Adipocyte (in vitro differentiated cells): ENCODE measurements at regions not wholly inside any gene's neighbourhood (a gene's known extent, or its start where the extent isn't known, plus 50 kb on each side); places are given as distances from the start of the nearest gene placed in this dataset.
A peak's percentile ranks its signal among the peaks of the same experiment; 100 is the strongest.

Experiments used
- DNase-seq: peaks from one replicate; pipeline ENCODE4 v3.0.0-alpha.2; 2015; ENCODE audit warnings: low read depth
- H3K27me3 ChIP-seq: replicated peaks from 2 replicates; pipeline ENCODE4 v1.7.0; 2013; ENCODE audit warnings: mild to moderate bottlenecking, low read length, moderate library complexity; ENCODE audit not compliant: control insufficient read depth, insufficient read depth
- H3K36me3 ChIP-seq: 2 replicates; pipeline ENCODE4 v1.7.0; 2013; ENCODE audit warnings: low read length, mild to moderate bottlenecking, moderate library complexity; ENCODE audit not compliant: control insufficient read depth, insufficient read depth, severe bottlenecking
- H3K4me1 ChIP-seq: 2 replicates; pipeline ENCODE4 v1.7.0; 2013; ENCODE audit warnings: mild to moderate bottlenecking, low read length, moderate library complexity; ENCODE audit not compliant: control insufficient read depth, insufficient read depth
- H3K4me3 ChIP-seq: 2 replicates; pipeline ENCODE4 v1.7.0; 2013; ENCODE audit warnings: mild to moderate bottlenecking, low read length, moderate library complexity
- H3K9ac ChIP-seq: 2 replicates; pipeline ENCODE4 v1.7.0; 2013; ENCODE audit warnings: mild to moderate bottlenecking, low read length, moderate library complexity
- H3K9me3 ChIP-seq: 2 replicates; pipeline ENCODE4 v1.7.0; 2013; ENCODE audit warnings: mild to moderate bottlenecking, low read length, moderate library complexity; ENCODE audit not compliant: control insufficient read depth

DNA sequence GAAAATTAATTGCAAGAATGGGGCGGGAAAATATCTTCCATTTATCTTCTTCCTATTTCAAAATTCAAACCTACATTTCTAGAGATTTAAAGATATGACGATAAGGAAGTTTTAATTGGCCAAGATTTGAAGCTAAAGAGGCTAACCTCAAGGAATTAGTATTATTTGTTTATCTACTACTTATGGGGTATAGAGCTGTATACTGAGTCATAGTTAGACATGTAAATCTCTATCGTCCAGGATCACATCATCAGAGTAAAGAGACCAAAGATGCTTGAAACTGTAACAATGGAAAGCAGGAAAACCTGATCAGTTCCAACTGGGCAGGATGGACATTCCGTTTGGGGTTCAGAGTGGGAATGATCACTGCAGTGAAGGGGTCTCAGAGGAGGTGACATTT lies 95.2 kb upstream of the KLF7 start:
- peaks cover 35% of the 10 kb centered on the region for H3K4me1 ChIP-seq
- no peaks in the 10 kb centered on the region for H3K9me3 ChIP-seq
- no peak overlapping the region for H3K4me3 ChIP-seq
- H3K27me3 ChIP-seq: no peaks in the 10 kb centered on the region
- DNase-seq: peak; percentile 41
- H3K9ac ChIP-seq: no peak overlapping the region
- no peaks in the 10 kb centered on the region for H3K36me3 ChIP-seq

DNA sequence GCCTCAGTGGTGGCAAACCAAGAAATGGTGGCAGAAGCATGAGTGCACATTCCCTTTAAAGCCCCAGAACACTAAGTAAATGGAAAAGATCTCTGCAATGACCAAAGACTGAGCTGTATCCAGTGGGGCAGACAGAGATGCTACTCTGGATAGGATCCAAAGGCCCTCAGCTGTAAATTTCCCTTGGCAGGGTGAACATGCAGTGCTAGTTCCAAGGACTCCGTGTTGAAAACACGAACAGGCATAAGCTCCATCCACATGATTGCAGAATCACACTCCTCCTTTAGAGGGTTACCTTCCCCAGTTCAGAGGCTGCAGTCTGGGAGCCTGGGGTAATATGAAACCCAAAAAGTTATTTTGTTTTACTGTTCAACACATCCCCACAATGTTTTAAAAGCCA lies 98.6 kb upstream of the KLF7 start:
- no peak for DNase-seq
- Histone ChIP-seq H3K4me3 (no peak overlapping the region), H3K27me3 (no peaks in the 10 kb centered on the region)

DNA sequence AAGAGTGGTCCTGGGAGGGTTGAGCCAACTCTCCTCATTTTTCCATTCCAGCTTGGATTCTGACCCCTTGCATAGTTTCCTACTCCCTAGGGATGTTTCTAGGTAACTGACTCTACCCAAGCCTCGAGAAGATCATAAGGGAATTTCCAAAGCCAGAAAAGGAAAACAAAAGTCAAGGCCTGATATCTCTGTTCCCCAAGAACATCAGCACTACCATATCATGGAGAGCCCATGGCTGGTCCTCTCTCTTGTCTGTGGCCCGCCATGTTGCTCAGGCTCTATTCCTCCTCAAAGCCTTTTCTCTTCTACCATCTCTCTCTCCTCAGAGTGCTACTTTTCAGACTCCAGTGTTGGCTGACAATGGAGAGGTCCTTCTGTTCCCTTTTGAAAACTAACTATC lies 99.6 kb upstream of the KLF7 start:
- Histone ChIP-seq H3K4me3 (no peak overlapping the region), H3K4me1 (no peaks in the 10 kb centered on the region), H3K36me3 (no peaks in the 10 kb centered on the region), H3K27me3 (no peaks in the 10 kb centered on the region), H3K9me3 (no peaks in the 10 kb centered on the region), H3K9ac (no peak overlapping the region)
- DNase-seq: no peak

More for the DNA sequence above, 98.6 kb upstream of the KLF7 start:
- no peak overlapping the region for H3K9ac ChIP-seq
- no peaks in the 10 kb centered on the region for H3K36me3 ChIP-seq
- peaks cover 2% of the 10 kb centered on the region for H3K4me1 ChIP-seq
- H3K9me3 ChIP-seq: no peaks in the 10 kb centered on the region

DNA sequence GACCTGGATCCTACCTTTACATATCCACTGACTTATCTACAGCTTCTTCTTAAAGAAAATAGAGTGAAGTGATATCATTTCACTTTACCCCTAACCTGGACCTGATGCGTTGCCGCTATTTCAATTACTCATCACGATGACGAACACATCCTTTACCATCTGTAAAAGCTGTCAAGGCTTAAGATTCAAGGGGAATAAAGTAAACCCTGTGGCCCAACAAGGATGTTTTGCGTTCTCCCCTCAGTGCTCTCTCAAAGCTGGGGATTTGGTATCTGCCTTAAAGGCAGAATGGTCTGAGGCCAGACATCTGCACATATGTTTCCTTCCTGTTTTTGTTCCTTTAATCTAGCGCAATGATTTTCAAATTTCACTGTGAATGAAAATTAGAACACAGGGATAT lies 100.1 kb upstream of the KLF7 start:
- no peak overlapping the region for H3K4me3 ChIP-seq
- no peak overlapping the region for H3K9ac ChIP-seq
- no peaks in the 10 kb centered on the region for H3K27me3 ChIP-seq
- peak; percentile 36 for DNase-seq
- no peaks in the 10 kb centered on the region for H3K36me3 ChIP-seq
- no peaks in the 10 kb centered on the region for H3K4me1 ChIP-seq
- no peaks in the 10 kb centered on the region for H3K9me3 ChIP-seq

DNA sequence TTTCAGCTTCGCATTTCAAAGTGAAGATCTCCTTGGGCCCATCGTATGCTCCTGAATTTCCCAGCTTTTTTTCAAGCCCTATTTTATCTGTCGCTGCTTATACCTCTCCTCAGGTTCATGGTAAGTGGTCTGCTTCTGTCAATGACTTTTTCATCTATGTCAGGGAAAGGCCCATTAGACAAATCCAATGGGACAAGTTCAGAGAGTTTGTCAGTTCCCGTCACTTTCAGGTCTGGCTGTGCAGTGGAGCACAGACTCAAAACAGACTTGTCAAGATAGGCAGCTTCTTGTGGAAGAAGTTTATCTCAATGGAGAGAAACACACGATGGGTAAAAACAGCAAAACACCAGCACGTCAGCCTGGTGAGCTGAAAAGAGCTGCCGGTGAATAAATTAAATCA lies 100.9 kb upstream of the KLF7 start:
- Histone ChIP-seq H3K9ac (no peak overlapping the region), H3K27me3 (no peaks in the 10 kb centered on the region), H3K4me3 (no peak overlapping the region)

DNA sequence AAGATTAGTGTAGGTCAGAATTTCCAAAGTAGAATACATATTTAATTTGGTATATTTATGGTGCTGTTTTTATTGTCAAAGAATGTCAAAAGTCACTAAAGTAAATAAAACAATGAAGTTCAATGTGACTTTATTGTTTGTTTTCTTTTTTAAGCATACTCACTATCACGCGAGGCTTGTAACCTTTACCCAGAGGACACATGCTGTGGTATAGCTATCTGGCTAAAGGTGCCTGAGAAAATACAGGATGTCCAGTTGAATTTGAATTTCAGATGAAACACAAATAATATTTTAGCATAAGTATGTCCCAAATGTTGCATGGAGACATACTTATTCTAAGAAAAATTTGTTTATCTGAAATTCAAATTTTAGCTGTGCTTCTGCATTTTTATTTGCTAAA lies 103.3 kb upstream of the KLF7 start:
- Histone ChIP-seq H3K9me3 (no peaks in the 10 kb centered on the region), H3K4me3 (no peak overlapping the region), H3K36me3 (no peaks in the 10 kb centered on the region), H3K9ac (no peak overlapping the region), H3K27me3 (no peaks in the 10 kb centered on the region), H3K4me1 (no peaks in the 10 kb centered on the region)
- DNase-seq: no peak

More for the DNA sequence above, 100.9 kb upstream of the KLF7 start:
- Histone ChIP-seq H3K36me3 (no peaks in the 10 kb centered on the region), H3K4me1 (no peaks in the 10 kb centered on the region), H3K9me3 (no peaks in the 10 kb centered on the region)
- DNase-seq: no peak

DNA sequence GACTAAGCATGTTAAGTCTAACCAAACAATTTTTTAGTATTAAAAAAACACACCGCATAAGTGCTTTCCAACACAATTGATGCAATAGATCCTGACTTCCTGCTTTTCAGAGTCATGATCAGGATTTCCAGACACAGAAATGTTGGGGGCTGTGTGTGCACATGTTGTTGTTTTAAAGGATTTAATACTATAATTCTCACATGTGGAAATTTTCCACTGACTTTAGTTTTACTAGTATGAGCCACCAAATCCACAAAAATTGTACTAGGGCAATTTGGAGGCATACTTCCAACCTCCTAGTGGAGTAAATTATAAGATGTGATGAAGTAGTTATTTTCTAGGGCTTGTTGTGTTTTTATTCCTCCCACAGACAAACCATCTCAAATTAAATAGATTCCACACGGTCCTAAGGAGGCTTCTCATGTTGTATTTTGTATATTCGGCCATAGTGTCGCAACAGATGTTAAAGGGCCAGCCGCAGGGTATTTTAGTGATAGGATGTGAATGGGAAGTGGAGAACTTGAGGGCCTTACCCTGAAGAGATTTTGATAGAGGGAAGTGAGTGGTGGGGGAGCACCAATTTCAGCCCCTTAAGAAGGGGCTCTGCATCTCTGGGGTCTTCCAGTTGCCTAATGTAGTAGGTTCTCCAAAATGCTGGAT lies 108.9 kb upstream of the KLF7 start:
- Histone ChIP-seq H3K27me3 (no peaks in the 10 kb centered on the region), H3K4me1 (no peaks in the 10 kb centered on the region), H3K4me3 (no peak overlapping the region), H3K9ac (no peak overlapping the region), H3K9me3 (no peaks in the 10 kb centered on the region), H3K36me3 (no peaks in the 10 kb centered on the region)
- DNase-seq: peak; percentile 44

DNA sequence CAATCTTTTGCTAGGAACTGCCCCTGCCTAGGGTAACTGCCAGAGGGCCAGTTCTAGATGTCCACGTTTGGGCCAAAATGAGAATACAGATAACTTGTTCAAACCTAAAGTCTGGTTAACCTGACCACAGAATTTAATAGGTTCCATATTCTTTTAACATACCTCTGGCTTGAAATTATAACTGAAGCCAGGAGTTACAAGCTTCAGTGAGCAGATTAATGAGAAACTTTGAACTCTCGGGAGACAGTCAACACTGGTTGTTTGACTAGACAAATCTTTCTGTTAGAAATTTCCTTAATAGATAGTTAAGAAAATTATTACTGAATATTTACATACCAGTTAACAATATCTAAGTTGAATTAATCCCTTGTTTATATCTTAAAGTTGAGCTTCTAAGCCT lies 110.0 kb upstream of the KLF7 start:
- no peaks in the 10 kb centered on the region for H3K4me1 ChIP-seq
- no peak overlapping the region for H3K9ac ChIP-seq
- no peak for DNase-seq
- no peak overlapping the region for H3K4me3 ChIP-seq
- H3K27me3 ChIP-seq: no peaks in the 10 kb centered on the region
- H3K36me3 ChIP-seq: no peaks in the 10 kb centered on the region
- no peaks in the 10 kb centered on the region for H3K9me3 ChIP-seq

DNA sequence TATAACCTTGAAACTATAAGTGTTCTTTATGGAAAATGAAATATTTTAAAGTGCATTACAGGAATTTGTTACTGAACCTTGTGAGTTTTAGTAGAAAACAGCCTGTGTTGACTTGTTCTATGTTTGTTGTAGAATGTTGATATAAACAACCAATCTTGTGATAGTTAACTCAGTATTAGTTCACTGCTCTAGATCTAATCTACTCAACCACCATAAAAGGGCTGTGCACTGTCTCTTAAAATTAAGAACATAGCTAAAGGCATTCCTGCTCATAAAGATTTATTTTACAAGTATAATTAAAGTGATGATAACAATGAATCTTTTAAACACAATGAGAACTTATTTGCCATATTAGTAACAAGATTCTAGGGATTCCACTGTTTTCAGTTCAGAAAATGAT lies 110.5 kb upstream of the KLF7 start:
- no peaks in the 10 kb centered on the region for H3K36me3 ChIP-seq

DNA sequence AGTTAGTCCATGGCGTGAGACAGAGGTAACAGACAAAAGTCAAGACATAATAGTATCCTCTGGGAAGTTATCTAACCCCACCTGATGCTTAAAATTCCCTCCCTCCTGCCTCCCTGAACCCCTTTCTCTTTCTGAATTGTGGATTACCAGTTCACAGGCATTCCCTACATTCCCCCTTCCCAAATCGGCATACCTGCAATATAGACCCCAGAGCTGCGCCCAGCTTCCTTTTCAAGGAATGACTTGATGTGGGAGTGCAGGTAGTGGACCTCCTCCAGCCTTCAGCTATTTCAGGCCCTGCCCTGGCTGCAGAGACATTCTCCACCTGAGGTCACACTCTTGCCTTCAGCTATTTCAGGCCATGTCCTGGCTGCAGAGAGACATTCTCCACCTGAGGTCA lies 111.1 kb upstream of the KLF7 start:
- Histone ChIP-seq H3K4me3 (no peak overlapping the region), H3K4me1 (no peaks in the 10 kb centered on the region)
- no peak for DNase-seq

More for the DNA sequence above, 110.5 kb upstream of the KLF7 start:
- no peaks in the 10 kb centered on the region for H3K4me1 ChIP-seq
- no peak overlapping the region for H3K9ac ChIP-seq
- no peaks in the 10 kb centered on the region for H3K9me3 ChIP-seq
- DNase-seq: no peak
- no peaks in the 10 kb centered on the region for H3K27me3 ChIP-seq
- no peak overlapping the region for H3K4me3 ChIP-seq

DNA sequence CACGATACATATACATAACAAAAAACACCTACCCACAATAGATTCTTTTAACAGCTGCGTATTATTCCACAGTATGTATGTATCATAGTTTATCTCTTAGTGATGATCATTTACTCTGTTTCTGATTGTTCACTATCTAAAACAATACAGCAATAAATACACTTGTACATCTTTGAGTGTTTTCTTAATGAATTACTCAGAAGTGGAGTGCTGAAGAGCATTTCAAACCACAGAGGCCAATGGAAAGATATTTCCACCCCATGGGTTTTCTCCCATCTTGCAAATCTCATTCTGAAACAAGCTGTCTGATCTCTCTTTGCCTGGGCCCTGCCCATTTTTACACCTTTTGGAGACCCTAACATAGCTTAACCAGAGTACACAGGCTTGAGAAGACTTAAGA lies 113.8 kb upstream of the KLF7 start:
- Histone ChIP-seq H3K9me3 (no peaks in the 10 kb centered on the region), H3K27me3 (no peaks in the 10 kb centered on the region), H3K9ac (no peak overlapping the region), H3K36me3 (no peaks in the 10 kb centered on the region), H3K4me1 (peaks cover 5% of the 10 kb centered on the region), H3K4me3 (no peak overlapping the region)
- DNase-seq: no peak

More for the DNA sequence above, 111.1 kb upstream of the KLF7 start:
- H3K36me3 ChIP-seq: no peaks in the 10 kb centered on the region
- no peaks in the 10 kb centered on the region for H3K27me3 ChIP-seq
- H3K9me3 ChIP-seq: no peaks in the 10 kb centered on the region
- H3K9ac ChIP-seq: no peak overlapping the region

DNA sequence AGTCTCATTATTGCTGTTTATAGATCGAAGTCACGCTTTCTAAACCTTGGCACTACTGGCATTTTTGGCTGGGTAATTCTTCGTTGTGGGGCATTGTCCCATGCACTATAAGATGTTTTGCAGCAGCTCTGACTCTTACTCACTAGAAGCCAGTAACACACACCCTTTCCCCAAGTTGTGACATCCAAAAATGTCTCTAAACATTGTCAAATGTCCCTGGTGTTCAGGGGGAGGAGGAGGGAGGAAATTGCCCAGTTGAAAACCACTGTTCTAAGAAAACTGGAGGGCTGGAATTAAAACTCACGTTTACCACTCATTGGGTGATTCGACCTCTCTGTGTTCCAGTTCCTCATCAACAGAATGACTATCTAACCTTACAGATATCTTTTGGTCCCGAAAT lies 115.7 kb upstream of the KLF7 start:
- H3K9me3 ChIP-seq: no peaks in the 10 kb centered on the region
- H3K9ac ChIP-seq: no peak overlapping the region
- no peaks in the 10 kb centered on the region for H3K36me3 ChIP-seq
- H3K4me3 ChIP-seq: no peak overlapping the region
- no peak for DNase-seq
- H3K27me3 ChIP-seq: no peaks in the 10 kb centered on the region
- H3K4me1 ChIP-seq: peaks cover 8% of the 10 kb centered on the region
